ENCODE measurements at regions not wholly inside any gene's neighbourhood (a gene's known extent, or its start where the extent isn't known, plus 50 kb on each side); places are given as distances from the start of the nearest gene placed in this dataset.

- Histone ChIP-seq H3K4me1 (ENCODE audit: insufficient read depth, low read length, poor library complexity, severe bottlenecking) (peaks cover 26% of the 10 kb centered on the region), H4K20me1 (ENCODE audit: insufficient read depth, low read length, poor library complexity, severe bottlenecking) (no peaks in the 10 kb centered on the region), H3K79me2 (ENCODE audit: insufficient read depth, low read length) (no peaks in the 10 kb centered on the region), H3K4me3 (ENCODE audit: low read length, poor library complexity, severe bottlenecking) (no peak overlapping the region), H3F3A (ENCODE audit: low read depth) (peaks cover 4% of the 10 kb centered on the region), H3K36me3 (ENCODE audit: insufficient read depth, low read length) (no peaks in the 10 kb centered on the region), H3K9me2 (replicated peaks; ENCODE audit: low read depth, low read length) (no peaks in the 10 kb centered on the region), H2AFZ (ENCODE audit: low read length) (peak overlapping the region; percentile 43), H3K4me2 (ENCODE audit: low read depth, low read length, poor library complexity, severe bottlenecking) (no peak overlapping the region), H3K9me3 (ENCODE audit: insufficient read depth, low read depth, low read length) (no peaks in the 10 kb centered on the region), H3K27me3 (ENCODE audit: insufficient read depth, low read length, poor library complexity, severe bottlenecking) (no peaks in the 10 kb centered on the region), H3K9ac (ENCODE audit: low read depth, low read length, poor library complexity, severe bottlenecking) (no peak overlapping the region)
- TF ChIP-seq EZH2phosphoT487 (IDR thresholded peaks at IDR 0.05; ENCODE audit: borderline replicate concordance), result no peak
- no peak for TF ChIP-seq CTCF (conservative IDR thresholded peaks at IDR 0.05; ENCODE audit: low read length)
Measured at GRCh38 chr12:62163368-62163767, 96.8 kb upstream of the USP15 start.

- Histone ChIP-seq H3K36me3 (ENCODE audit: insufficient read depth, low read length) (no peaks in the 10 kb centered on the region), H3K9ac (ENCODE audit: low read depth, low read length, poor library complexity, severe bottlenecking) (no peak overlapping the region), H3K9me2 (replicated peaks; ENCODE audit: low read depth, low read length) (no peaks in the 10 kb centered on the region), H3F3A (ENCODE audit: low read depth) (no peaks in the 10 kb centered on the region), H3K27me3 (ENCODE audit: insufficient read depth, low read length, poor library complexity, severe bottlenecking) (no peaks in the 10 kb centered on the region), H3K79me2 (ENCODE audit: insufficient read depth, low read length) (no peaks in the 10 kb centered on the region), H3K4me3 (ENCODE audit: low read length, poor library complexity, severe bottlenecking) (no peak overlapping the region), H2AFZ (ENCODE audit: low read length) (no peak overlapping the region), H4K20me1 (ENCODE audit: insufficient read depth, low read length, poor library complexity, severe bottlenecking) (no peaks in the 10 kb centered on the region), H3K9me3 (ENCODE audit: insufficient read depth, low read depth, low read length) (no peaks in the 10 kb centered on the region), H3K4me1 (ENCODE audit: insufficient read depth, low read length, poor library complexity, severe bottlenecking) (peaks cover 21% of the 10 kb centered on the region), H3K4me2 (ENCODE audit: low read depth, low read length, poor library complexity, severe bottlenecking) (no peak overlapping the region)
- TF ChIP-seq EZH2phosphoT487 (IDR thresholded peaks at IDR 0.05; ENCODE audit: borderline replicate concordance) (no peak), CTCF (conservative IDR thresholded peaks at IDR 0.05; ENCODE audit: low read length) (no peak)
Measured at GRCh38 chr12:62164036-62164435, 96.2 kb upstream of the USP15 start.

- H3K9me2 ChIP-seq (replicated peaks; ENCODE audit: low read depth, low read length), result no peaks in the 10 kb centered on the region
- H2AFZ ChIP-seq (ENCODE audit: low read length), result no peak overlapping the region
- H3K27me3 ChIP-seq (ENCODE audit: insufficient read depth, low read length, poor library complexity, severe bottlenecking), result no peaks in the 10 kb centered on the region
- H3K79me2 ChIP-seq (ENCODE audit: insufficient read depth, low read length), result no peaks in the 10 kb centered on the region
- H3K4me3 ChIP-seq (ENCODE audit: low read length, poor library complexity, severe bottlenecking), result no peak overlapping the region
- H3K9me3 ChIP-seq (ENCODE audit: insufficient read depth, low read depth, low read length), result no peaks in the 10 kb centered on the region
- no peaks in the 10 kb centered on the region for H3F3A ChIP-seq (ENCODE audit: low read depth)
- no peaks in the 10 kb centered on the region for H3K36me3 ChIP-seq (ENCODE audit: insufficient read depth, low read length)
- no peaks in the 10 kb centered on the region for H4K20me1 ChIP-seq (ENCODE audit: insufficient read depth, low read length, poor library complexity, severe bottlenecking)
- no peak overlapping the region for H3K4me2 ChIP-seq (ENCODE audit: low read depth, low read length, poor library complexity, severe bottlenecking)
- TF ChIP-seq CTCF (conservative IDR thresholded peaks at IDR 0.05; ENCODE audit: low read length), result no peak
- TF ChIP-seq EZH2phosphoT487 (IDR thresholded peaks at IDR 0.05; ENCODE audit: borderline replicate concordance), result no peak
- peaks cover 6% of the 10 kb centered on the region for H3K4me1 ChIP-seq (ENCODE audit: insufficient read depth, low read length, poor library complexity, severe bottlenecking)
- no peak overlapping the region for H3K9ac ChIP-seq (ENCODE audit: low read depth, low read length, poor library complexity, severe bottlenecking)
Measured at GRCh38 chr12:62166525-62166924, 93.7 kb upstream of the USP15 start.

Data from Loucy (cell line).